ENCODE measurements at regions not wholly inside any gene's neighbourhood (a gene's known extent, or its start where the extent isn't known, plus 50 kb on each side); places are given as distances from the start of the nearest gene placed in this dataset.
A peak's percentile ranks its signal among the peaks of the same experiment; 100 is the strongest.

GRCh38 chr4:126851391-126851790 lies 781.4 kb upstream of the INTU start:
- TF ChIP-seq CTCF (IDR thresholded peaks at IDR 0.05; ENCODE audit: low read depth, low read length, poor library complexity, severe bottlenecking) = no peak
- no peak for TF ChIP-seq EZH2phosphoT487 (IDR thresholded peaks at IDR 0.05; ENCODE audit: borderline replicate concordance, low read length)
- H3K9me2 ChIP-seq (replicated peaks; ENCODE audit: control insufficient read depth, low read length) = no peaks in the 10 kb centered on the region
- H3K79me2 ChIP-seq (ENCODE audit: control insufficient read depth, low read length) = no peaks in the 10 kb centered on the region
- no peaks in the 10 kb centered on the region for H4K20me1 ChIP-seq (ENCODE audit: control insufficient read depth, insufficient read depth, low read depth, low read length)
- no peak overlapping the region for H3K4me2 ChIP-seq (ENCODE audit: low read length)
- H3K36me3 ChIP-seq (ENCODE audit: control insufficient read depth, low read length) = no peaks in the 10 kb centered on the region
- H3K4me1 ChIP-seq (ENCODE audit: control insufficient read depth, low read length) = peaks cover 35% of the 10 kb centered on the region
- no peaks in the 10 kb centered on the region for H3K9me3 ChIP-seq (ENCODE audit: control insufficient read depth, insufficient read depth, low read length)
- peaks cover 7% of the 10 kb centered on the region for H3F3A ChIP-seq (ENCODE audit: control insufficient read depth, insufficient read depth)
- no peak overlapping the region for H3K4me3 ChIP-seq (ENCODE audit: low read length)
- H3K27me3 ChIP-seq (ENCODE audit: control insufficient read depth, low read length) = no peaks in the 10 kb centered on the region
- no peak overlapping the region for H3K27ac ChIP-seq (ENCODE audit: low read depth, low read length)

- Histone ChIP-seq H3K36me3 (ENCODE audit: control insufficient read depth, low read length) (no peaks in the 10 kb centered on the region), H3K4me3 (ENCODE audit: low read length) (peak overlapping the region; percentile 45; the same call in 1 of the 2 replicates), H3K4me1 (ENCODE audit: control insufficient read depth, low read length) (peaks cover 35% of the 10 kb centered on the region), H3K27ac (ENCODE audit: low read depth, low read length) (peak overlapping the region; percentile 73), H3K9me3 (ENCODE audit: control insufficient read depth, insufficient read depth, low read length) (no peaks in the 10 kb centered on the region), H3F3A (ENCODE audit: control insufficient read depth, insufficient read depth) (peaks cover 7% of the 10 kb centered on the region), H3K9me2 (replicated peaks; ENCODE audit: control insufficient read depth, low read length) (no peaks in the 10 kb centered on the region), H3K79me2 (ENCODE audit: control insufficient read depth, low read length) (no peaks in the 10 kb centered on the region), H3K27me3 (ENCODE audit: control insufficient read depth, low read length) (no peaks in the 10 kb centered on the region), H3K4me2 (ENCODE audit: low read length) (peak overlapping the region; percentile 65), H4K20me1 (ENCODE audit: control insufficient read depth, insufficient read depth, low read depth, low read length) (no peaks in the 10 kb centered on the region)
- no peak for TF ChIP-seq CTCF (IDR thresholded peaks at IDR 0.05; ENCODE audit: low read depth, low read length, poor library complexity, severe bottlenecking)
- TF ChIP-seq EZH2phosphoT487 (IDR thresholded peaks at IDR 0.05; ENCODE audit: borderline replicate concordance, low read length) = no peak
Measured at GRCh38 chr4:126853715-126854114, 779.0 kb upstream of the INTU start.

- Histone ChIP-seq H3K36me3 (ENCODE audit: control insufficient read depth, low read length) (no peaks in the 10 kb centered on the region), H3K9me2 (replicated peaks; ENCODE audit: control insufficient read depth, low read length) (no peaks in the 10 kb centered on the region), H4K20me1 (ENCODE audit: control insufficient read depth, insufficient read depth, low read depth, low read length) (no peaks in the 10 kb centered on the region), H3K79me2 (ENCODE audit: control insufficient read depth, low read length) (no peaks in the 10 kb centered on the region), H3K4me2 (ENCODE audit: low read length) (no peak overlapping the region), H3F3A (ENCODE audit: control insufficient read depth, insufficient read depth) (peaks cover 7% of the 10 kb centered on the region), H3K4me1 (ENCODE audit: control insufficient read depth, low read length) (peaks cover 29% of the 10 kb centered on the region), H3K27me3 (ENCODE audit: control insufficient read depth, low read length) (no peaks in the 10 kb centered on the region), H3K9me3 (ENCODE audit: control insufficient read depth, insufficient read depth, low read length) (no peaks in the 10 kb centered on the region), H3K4me3 (ENCODE audit: low read length) (no peak overlapping the region), H3K27ac (ENCODE audit: low read depth, low read length) (no peak overlapping the region)
- TF ChIP-seq EZH2phosphoT487 (IDR thresholded peaks at IDR 0.05; ENCODE audit: borderline replicate concordance, low read length) (no peak), CTCF (IDR thresholded peaks at IDR 0.05; ENCODE audit: low read depth, low read length, poor library complexity, severe bottlenecking) (no peak)
Measured at GRCh38 chr4:126856906-126857305, 775.9 kb upstream of the INTU start.
